H1 (cell line): ENCODE measurements at regions not wholly inside any gene's neighbourhood (a gene's known extent, or its start where the extent isn't known, plus 50 kb on each side); places are given as distances from the start of the nearest gene placed in this dataset.

ENCODE experiments used
- JUN ChIP-seq: IDR thresholded peaks from 2 replicates; pipeline ENCODE4 v1.6.1; 2011; ENCODE audit warnings: low read depth, mild to moderate bottlenecking, improper control_type of control experiment, low read length
- KDM1A ChIP-seq: fragments of 200-600, 300-600 bp; sonication (generic); IDR thresholded peaks from 2 replicates; pipeline ENCODE4 v1.7.1; 2016; ENCODE audit warnings: mild to moderate bottlenecking, low read length, borderline replicate concordance
- TAF1 ChIP-seq: IDR thresholded peaks from 2 replicates; pipeline ENCODE4 v1.6.1; 2011; ENCODE audit warnings: mild to moderate bottlenecking, low read depth, low read length
- TF ChIP-seq, protein P1 (sequence below), 3 experiments: IDR thresholded peaks; 1 replicate in 2 of 3; 2 replicates in 1 of 3; pipeline versions ENCODE4 v1.5.1 to v1.6.1; 2011; ENCODE audit warnings: low read length in 3 of 3, mild to moderate bottlenecking in 3 of 3, inconsistent platforms in 2 of 3, low read depth in 1 of 3, moderate library complexity in 1 of 3; ENCODE audit not compliant: insufficient read depth in 1 of 3; ENCODE audit errors: control extremely low read depth in 1 of 3
- TF ChIP-seq, protein P2 (sequence below): IDR thresholded peaks from 2 replicates; pipeline ENCODE4 v1.6.1; 2011; ENCODE audit warnings: low read length, improper control_type of control experiment

DNA sequence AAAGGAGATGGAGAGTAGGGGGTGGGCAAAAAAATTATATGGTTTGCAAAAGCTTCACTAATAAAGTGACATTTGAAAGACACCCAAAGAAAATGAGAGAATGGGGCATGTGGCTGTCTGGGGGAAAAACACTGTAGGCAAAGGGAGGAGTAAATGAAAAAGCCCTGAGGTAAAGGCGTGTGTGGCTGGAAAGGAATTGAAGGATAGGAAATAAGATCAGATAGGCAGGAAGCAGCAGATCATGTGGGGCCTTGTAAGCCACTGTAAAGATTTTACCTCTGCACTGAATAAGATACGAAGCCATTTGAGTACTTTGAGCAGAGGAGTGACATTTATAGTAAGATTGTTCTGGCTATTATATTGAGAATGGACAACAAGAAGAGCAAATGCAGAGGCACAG lies 49.8 kb upstream of the FDX1 start (continued):
- TF ChIP-seq, protein P1, sequence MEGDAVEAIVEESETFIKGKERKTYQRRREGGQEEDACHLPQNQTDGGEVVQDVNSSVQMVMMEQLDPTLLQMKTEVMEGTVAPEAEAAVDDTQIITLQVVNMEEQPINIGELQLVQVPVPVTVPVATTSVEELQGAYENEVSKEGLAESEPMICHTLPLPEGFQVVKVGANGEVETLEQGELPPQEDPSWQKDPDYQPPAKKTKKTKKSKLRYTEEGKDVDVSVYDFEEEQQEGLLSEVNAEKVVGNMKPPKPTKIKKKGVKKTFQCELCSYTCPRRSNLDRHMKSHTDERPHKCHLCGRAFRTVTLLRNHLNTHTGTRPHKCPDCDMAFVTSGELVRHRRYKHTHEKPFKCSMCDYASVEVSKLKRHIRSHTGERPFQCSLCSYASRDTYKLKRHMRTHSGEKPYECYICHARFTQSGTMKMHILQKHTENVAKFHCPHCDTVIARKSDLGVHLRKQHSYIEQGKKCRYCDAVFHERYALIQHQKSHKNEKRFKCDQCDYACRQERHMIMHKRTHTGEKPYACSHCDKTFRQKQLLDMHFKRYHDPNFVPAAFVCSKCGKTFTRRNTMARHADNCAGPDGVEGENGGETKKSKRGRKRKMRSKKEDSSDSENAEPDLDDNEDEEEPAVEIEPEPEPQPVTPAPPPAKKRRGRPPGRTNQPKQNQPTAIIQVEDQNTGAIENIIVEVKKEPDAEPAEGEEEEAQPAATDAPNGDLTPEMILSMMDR (IDR thresholded peaks at IDR 0.05; ENCODE audit: control extremely low read depth in 1 of 3, insufficient read depth in 1 of 3, low read depth in 1 of 3, low read length in 3 of 3), result no peak
- TF ChIP-seq, protein P2, sequence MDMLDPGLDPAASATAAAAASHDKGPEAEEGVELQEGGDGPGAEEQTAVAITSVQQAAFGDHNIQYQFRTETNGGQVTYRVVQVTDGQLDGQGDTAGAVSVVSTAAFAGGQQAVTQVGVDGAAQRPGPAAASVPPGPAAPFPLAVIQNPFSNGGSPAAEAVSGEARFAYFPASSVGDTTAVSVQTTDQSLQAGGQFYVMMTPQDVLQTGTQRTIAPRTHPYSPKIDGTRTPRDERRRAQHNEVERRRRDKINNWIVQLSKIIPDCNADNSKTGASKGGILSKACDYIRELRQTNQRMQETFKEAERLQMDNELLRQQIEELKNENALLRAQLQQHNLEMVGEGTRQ, result no peak
- TF ChIP-seq KDM1A (no peak), JUN (no peak), TAF1 (no peak)
- TF ChIP-seq, all 59 proteins: peak for 0
